HS-5 (cell line): ENCODE measurements at regions not wholly inside any gene's neighbourhood (a gene's known extent, or its start where the extent isn't known, plus 50 kb on each side); places are given as distances from the start of the nearest gene placed in this dataset.

Experiments
- DNase-seq: peaks from one replicate; pipeline ENCODE4 v3.0.0-alpha.2; 2012; ENCODE audit warnings: low read depth

- DNase-seq = no peak
Measured at GRCh38 chr4:14562901-14563300, 439.4 kb upstream of the CPEB2 start.

GRCh38 chr4:14564281-14564680 is 438.0 kb upstream of the CPEB2 start:
- no peak for DNase-seq

DNA sequence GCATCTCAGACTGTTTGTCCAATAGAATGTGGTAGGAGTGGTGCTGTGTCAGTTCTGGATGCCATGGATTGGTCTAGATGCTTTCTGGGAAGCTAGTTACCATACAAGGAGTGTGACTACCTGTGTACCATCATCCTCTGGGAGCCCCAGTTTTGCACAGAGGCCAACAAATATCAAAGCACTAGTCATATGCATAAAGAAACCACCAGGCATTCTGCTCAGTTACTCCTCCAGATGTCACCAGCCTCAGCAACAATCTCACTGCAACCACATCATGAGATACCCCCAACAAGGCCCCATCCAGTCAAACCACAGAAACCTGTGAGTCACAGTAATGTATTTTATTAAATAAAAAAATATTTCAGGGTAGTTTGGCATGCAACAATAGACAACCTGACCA is 435.8 kb upstream of the CPEB2 start:
- peak; percentile 35 for DNase-seq

- no peak for DNase-seq
Measured at GRCh38 chr4:14568351-14568750, 433.9 kb upstream of the CPEB2 start.

DNA sequence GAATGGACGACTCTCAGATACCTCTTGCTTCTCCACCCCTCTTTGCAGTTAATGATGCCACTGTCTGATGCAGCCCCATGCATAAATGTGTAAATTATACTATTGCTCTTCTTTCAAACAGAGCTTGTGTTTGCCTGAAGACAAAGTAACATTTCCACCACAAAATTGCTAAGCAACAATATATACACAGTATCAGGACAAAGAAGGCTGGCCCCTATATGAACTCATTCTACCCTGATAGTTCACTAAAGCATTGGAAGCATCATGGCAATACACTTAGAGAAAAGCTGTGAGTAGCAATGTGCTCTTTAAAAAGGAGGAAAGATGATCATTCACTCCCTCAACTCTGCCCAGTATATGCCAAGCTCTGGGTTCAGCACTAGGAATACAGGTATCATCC is 427.0 kb upstream of the CPEB2 start:
- DNase-seq = no peak

GRCh38 chr4:14575919-14576318 is 426.4 kb upstream of the CPEB2 start:
- DNase-seq = no peak

DNA sequence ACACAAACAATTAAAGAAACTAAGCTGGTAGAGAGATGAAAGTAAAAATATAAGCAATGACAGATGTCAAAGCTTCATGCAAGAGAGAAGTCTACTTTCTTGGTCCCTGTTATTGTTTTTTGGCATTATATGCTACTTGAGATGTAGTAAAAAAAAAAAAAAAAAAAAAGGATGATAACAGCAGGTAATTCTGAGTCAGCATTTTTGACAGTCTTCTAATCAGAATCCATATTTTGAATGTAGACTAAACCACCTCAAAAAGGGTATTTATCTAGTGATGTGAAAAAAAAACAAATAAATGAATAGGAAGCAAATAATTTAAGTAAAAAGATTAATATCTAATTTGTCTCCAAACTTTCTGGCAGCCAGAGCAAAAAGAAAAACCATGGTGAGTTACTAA is 422.2 kb upstream of the CPEB2 start:
- DNase-seq = no peak

- DNase-seq = no peak
Measured at GRCh38 chr4:14581741-14582140, 420.5 kb upstream of the CPEB2 start.

DNA sequence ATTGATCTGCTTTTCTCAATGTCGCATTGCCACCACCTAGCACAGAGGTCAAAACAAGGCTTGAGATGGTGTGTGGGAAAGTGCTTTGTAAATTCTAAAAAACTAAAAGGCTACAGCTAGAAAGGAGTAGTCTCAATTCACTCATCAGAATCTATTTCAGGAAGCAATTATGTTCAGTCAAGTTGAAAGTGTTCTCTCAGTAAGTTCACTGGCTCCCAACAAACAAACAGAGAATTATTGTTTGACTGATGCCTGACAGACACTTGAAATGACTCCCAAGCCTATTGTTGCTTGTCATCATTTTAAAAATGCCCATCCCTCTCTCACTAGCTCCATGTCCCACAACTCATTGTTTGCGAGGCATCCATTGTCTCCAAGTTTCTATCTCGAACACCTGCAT is 419.6 kb upstream of the CPEB2 start:
- DNase-seq = no peak

- DNase-seq = no peak
Measured at GRCh38 chr4:14583331-14583730, 418.9 kb upstream of the CPEB2 start.

DNA sequence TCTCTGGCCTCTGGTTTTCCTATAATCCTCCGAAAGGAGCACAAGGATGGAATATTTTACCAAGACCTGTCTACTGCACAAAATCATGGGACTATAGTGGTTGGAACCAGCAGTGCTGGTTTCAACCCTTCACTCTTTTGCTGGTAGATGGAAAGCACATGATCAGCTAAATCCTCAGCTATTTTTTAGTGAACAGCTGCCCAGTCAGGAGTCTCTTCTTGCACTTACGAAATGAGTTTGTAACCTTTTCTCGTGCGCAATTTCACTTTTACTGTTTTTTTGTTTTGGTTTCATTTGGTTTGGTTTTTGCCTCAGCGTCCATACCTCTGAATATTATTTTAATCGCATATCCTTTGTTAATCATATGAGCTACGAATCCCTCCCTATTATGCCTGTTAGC is 418.5 kb upstream of the CPEB2 start:
- no peak for DNase-seq

GRCh38 chr4:14592950-14593349 is 409.3 kb upstream of the CPEB2 start:
- no peak for DNase-seq

- DNase-seq = no peak
Measured at GRCh38 chr4:14596028-14596427, 406.3 kb upstream of the CPEB2 start.

GRCh38 chr4:14596437-14596836 is 405.8 kb upstream of the CPEB2 start:
- DNase-seq = no peak

DNA sequence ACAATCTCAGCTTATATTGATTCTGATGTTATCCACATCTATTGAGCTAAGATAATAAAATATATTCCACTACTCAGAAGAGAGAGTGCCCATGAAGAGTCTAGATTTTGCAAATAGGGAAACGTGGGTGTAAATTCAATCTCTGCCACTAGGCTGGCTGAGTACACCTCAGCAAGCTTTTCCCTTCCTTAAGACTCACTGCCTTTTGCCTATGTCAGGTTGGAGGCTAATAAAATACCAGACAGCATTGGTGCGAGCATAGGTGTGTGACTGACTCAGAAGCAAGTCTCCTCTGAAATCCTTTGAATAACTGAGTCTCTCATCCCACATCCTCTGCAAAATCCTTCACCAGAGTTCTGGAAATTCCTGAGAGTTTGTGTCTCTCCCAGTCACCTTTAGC is 405.4 kb upstream of the CPEB2 start:
- no peak for DNase-seq

GRCh38 chr4:14602206-14602605 is 400.1 kb upstream of the CPEB2 start:
- DNase-seq = no peak

DNA sequence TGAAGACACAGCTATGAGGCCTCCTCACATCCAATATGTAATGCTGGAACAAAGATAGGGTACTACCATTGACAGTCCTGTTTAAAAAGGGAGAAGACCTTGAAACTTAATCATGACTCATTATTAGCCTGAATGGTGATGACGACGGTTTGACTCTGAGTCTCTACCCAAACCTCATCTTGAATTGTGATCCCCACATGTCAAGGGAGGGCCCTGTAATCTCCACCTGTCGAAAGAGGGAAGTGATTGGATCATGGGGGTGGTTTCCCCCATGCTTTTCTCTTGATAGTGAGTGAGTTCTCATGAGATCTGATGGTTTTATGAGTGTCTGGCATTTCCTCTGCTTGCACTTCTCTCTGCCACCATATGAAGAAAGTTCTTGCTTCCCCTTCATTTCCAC is 395.3 kb upstream of the CPEB2 start:
- no peak for DNase-seq

DNA sequence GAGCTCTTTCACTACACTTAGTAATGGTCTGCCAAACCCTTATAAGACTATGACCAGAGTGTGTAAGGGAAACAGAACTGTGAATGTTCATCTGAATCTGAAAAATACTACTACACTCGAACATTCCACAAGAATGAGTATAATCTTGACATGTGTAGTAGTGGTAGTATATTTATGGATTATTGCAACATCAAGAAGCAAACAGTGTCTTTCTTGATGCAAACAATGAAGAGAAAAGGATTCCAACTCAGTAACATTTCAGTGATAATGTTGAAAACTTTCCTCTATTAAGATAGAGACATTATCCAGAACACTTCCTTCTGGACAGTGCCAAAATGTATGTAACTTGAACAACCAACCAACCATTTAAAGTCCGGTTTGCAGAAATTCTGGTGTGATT is 394.7 kb upstream of the CPEB2 start:
- peak; percentile 28 for DNase-seq

- DNase-seq = no peak
Measured at GRCh38 chr4:14608630-14609029, 393.7 kb upstream of the CPEB2 start.

DNA sequence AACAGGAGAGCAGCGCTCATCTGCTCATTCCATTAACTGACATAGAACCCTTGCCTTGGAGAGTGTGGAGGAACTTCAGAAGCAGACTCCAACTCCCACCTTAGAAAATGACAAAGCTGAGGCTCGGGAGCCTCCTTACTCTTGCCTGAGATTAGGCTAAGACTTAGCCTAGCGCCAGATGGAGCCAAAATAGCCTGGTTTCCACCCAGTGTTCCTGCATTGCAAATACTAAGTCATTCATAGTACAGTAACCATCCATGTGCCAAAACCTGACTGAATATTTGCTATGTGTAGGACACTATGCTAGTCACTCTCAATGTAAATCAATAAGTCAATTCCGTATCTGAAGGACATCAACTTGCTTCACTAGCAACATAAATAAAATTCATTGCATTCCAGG is 387.4 kb upstream of the CPEB2 start:
- no peak for DNase-seq

DNA sequence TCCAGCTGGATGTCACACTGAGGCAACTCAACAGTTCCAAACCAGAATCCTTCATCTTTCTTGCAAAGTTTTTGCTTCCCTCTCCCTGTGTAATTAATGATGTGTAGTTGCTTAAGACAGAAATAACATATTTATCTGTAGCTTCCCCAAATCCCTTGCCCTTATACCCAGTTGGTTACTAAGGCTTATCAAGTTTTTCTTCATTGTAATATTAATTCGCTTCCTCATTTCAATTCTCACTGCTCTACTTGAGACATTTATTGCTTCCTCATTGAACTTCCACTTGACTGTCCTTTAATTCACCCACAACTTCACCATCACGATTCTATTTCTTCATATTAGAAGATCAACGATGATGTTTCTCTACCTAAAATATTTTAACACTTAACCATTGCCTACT is 386.6 kb upstream of the CPEB2 start:
- no peak for DNase-seq

GRCh38 chr4:14620567-14621141 is 381.6 kb upstream of the CPEB2 start:
- no peak for DNase-seq

- DNase-seq = no peak
Measured at GRCh38 chr4:14621731-14622463, 380.4 kb upstream of the CPEB2 start.

- no peak for DNase-seq
Measured at GRCh38 chr4:14627038-14627437, 375.2 kb upstream of the CPEB2 start.
